ENCODE measurements at regions not wholly inside any gene's neighbourhood (a gene's known extent, or its start where the extent isn't known, plus 50 kb on each side); places are given as distances from the start of the nearest gene placed in this dataset.

DNA sequence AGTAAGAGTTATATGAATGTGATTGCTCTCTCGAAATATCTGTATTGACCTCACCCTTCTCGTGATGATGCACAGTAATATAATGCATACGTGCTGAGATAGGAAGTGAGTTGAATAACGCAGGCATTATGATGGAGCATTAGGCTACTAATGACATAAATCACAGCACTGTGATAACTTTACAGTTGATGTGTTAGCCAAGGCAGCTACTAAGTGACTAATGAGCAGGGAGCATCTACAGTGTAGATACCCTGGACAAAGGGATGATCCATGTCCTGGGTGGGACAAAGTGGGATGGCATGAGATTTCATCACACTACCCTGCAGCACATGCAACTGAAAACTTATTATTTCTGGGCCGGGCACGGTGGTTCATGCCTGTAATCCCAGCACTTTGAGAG is 68.4 kb downstream of the HDGFL1 start:
- Histone ChIP-seq H2AFZ (ENCODE audit: low read depth, low read length) (no peak overlapping the region), H3F3A (ENCODE audit: insufficient read depth, low read length, poor library complexity, severe bottlenecking) (no peaks in the 10 kb centered on the region), H3K4me2 (ENCODE audit: low read length) (no peak overlapping the region), H3K79me2 (replicated peaks; ENCODE audit: insufficient read depth, low read length) (no peaks in the 10 kb centered on the region), H4K20me1 (ENCODE audit: insufficient read depth) (no peaks in the 10 kb centered on the region), H3K27ac (ENCODE audit: low read length) (no peak overlapping the region), H3K27me3 (ENCODE audit: insufficient read depth, low read depth, low read length) (no peaks in the 10 kb centered on the region), H3K4me3 (ENCODE audit: low read length) (no peak overlapping the region), H3K9me3 (ENCODE audit: low read length) (no peaks in the 10 kb centered on the region), H3K9ac (ENCODE audit: low read length) (no peak overlapping the region), H3K36me3 (ENCODE audit: insufficient read depth, low read length) (no peaks in the 10 kb centered on the region), H3K9me2 (ENCODE audit: insufficient read depth, low read length) (no peaks in the 10 kb centered on the region)
- TF ChIP-seq SMC3 (conservative IDR thresholded peaks at IDR 0.05; ENCODE audit: poor library complexity) = no peak
- TF ChIP-seq POLR2AphosphoS5 (IDR thresholded peaks at IDR 0.05) = no peak
- TF ChIP-seq EZH2 (IDR thresholded peaks at IDR 0.05; ENCODE audit: borderline replicate concordance, insufficient read depth, low read length, poor library complexity, severe bottlenecking) = no peak
- TF ChIP-seq REST (IDR thresholded peaks at IDR 0.05; ENCODE audit: borderline replicate concordance) = no peak
- no peak for TF ChIP-seq CTCF (IDR thresholded peaks at IDR 0.05; ENCODE audit: poor library complexity, severe bottlenecking)
- no peak for TF ChIP-seq EP300 (conservative IDR thresholded peaks at IDR 0.05; ENCODE audit: poor library complexity, severe bottlenecking)
- TF ChIP-seq MXI1 (conservative IDR thresholded peaks at IDR 0.05; ENCODE audit: poor library complexity, severe bottlenecking) = no peak
- no peak for TF ChIP-seq TAF1 (IDR thresholded peaks at IDR 0.05; ENCODE audit: low read depth)
- TF ChIP-seq RAD21 (conservative IDR thresholded peaks at IDR 0.05) = no peak

- no peaks in the 10 kb centered on the region for H3K36me3 ChIP-seq (ENCODE audit: insufficient read depth, low read length)
- H3F3A ChIP-seq (ENCODE audit: insufficient read depth, low read length, poor library complexity, severe bottlenecking) = no peaks in the 10 kb centered on the region
- H3K27me3 ChIP-seq (ENCODE audit: insufficient read depth, low read depth, low read length) = no peaks in the 10 kb centered on the region
- H3K27ac ChIP-seq (ENCODE audit: low read length) = no peak overlapping the region
- no peak overlapping the region for H3K4me2 ChIP-seq (ENCODE audit: low read length)
- H3K4me3 ChIP-seq (ENCODE audit: low read length) = no peak overlapping the region
- no peak overlapping the region for H2AFZ ChIP-seq (ENCODE audit: low read depth, low read length)
- H3K9me3 ChIP-seq (ENCODE audit: low read length) = no peaks in the 10 kb centered on the region
- H3K9me2 ChIP-seq (ENCODE audit: insufficient read depth, low read length) = no peaks in the 10 kb centered on the region
- no peaks in the 10 kb centered on the region for H4K20me1 ChIP-seq (ENCODE audit: insufficient read depth)
- H3K79me2 ChIP-seq (replicated peaks; ENCODE audit: insufficient read depth, low read length) = no peaks in the 10 kb centered on the region
- H3K9ac ChIP-seq (ENCODE audit: low read length) = no peak overlapping the region
- TF ChIP-seq RAD21 (conservative IDR thresholded peaks at IDR 0.05) (no peak), POLR2AphosphoS5 (IDR thresholded peaks at IDR 0.05) (no peak), REST (IDR thresholded peaks at IDR 0.05; ENCODE audit: borderline replicate concordance) (no peak), EP300 (conservative IDR thresholded peaks at IDR 0.05; ENCODE audit: poor library complexity, severe bottlenecking) (no peak), MXI1 (conservative IDR thresholded peaks at IDR 0.05; ENCODE audit: poor library complexity, severe bottlenecking) (no peak), EZH2 (IDR thresholded peaks at IDR 0.05; ENCODE audit: borderline replicate concordance, insufficient read depth, low read length, poor library complexity, severe bottlenecking) (no peak), SMC3 (conservative IDR thresholded peaks at IDR 0.05; ENCODE audit: poor library complexity) (no peak), CTCF (IDR thresholded peaks at IDR 0.05; ENCODE audit: poor library complexity, severe bottlenecking) (no peak), TAF1 (IDR thresholded peaks at IDR 0.05; ENCODE audit: low read depth) (no peak)
Measured at GRCh38 chr6:22638320-22638719, 69.0 kb downstream of the HDGFL1 start.

All from neural cell (in vitro differentiated cells).